Mucosa of rectum (tissue), 2 donors: ENCODE measurements at regions not wholly inside any gene's neighbourhood (a gene's known extent, or its start where the extent isn't known, plus 50 kb on each side); places are given as distances from the start of the nearest gene placed in this dataset.

Source experiments
- H3K27ac ChIP-seq, 2 donors: one replicate each; pipeline ENCODE4 v1.7.0; 2013; ENCODE audit warnings: inconsistent platforms in 2 of 2, low read depth in 2 of 2, low read length in 2 of 2
- H3K27me3 ChIP-seq, 2 donors: one replicate each; pipeline ENCODE4 v1.7.0; 2013; ENCODE audit warnings: low read length in 2 of 2; ENCODE audit not compliant: control insufficient read depth in 2 of 2, insufficient read depth in 2 of 2
- H3K36me3 ChIP-seq, 2 donors: one replicate each; pipeline ENCODE4 v1.7.0; 2013; ENCODE audit warnings: low read length in 2 of 2; ENCODE audit not compliant: control insufficient read depth in 2 of 2, insufficient read depth in 2 of 2
- H3K4me1 ChIP-seq, 2 donors: one replicate each; pipeline ENCODE4 v1.7.0; 2013; ENCODE audit warnings: low read length in 2 of 2, mild to moderate bottlenecking in 1 of 2; ENCODE audit not compliant: control insufficient read depth in 2 of 2, insufficient read depth in 2 of 2
- H3K4me3 ChIP-seq, 2 donors: one replicate each; pipeline ENCODE4 v1.7.0; 2013; ENCODE audit warnings: low read length in 2 of 2
- H3K9ac ChIP-seq, 2 donors: one replicate each; pipeline ENCODE4 v1.7.0; 2013; ENCODE audit warnings: low read length in 2 of 2, low read depth in 1 of 2, mild to moderate bottlenecking in 1 of 2
- H3K9me3 ChIP-seq, 2 donors: one replicate each; pipeline ENCODE4 v1.7.0; 2013; ENCODE audit warnings: low read length in 2 of 2; ENCODE audit not compliant: control insufficient read depth in 2 of 2
- donor health status: healthy.
- donor health status: Normal muscosa, but diverticular disease.

- no peaks in the 10 kb centered on the region for H3K27me3 ChIP-seq
- H3K4me3 ChIP-seq = no peak overlapping the region
- no peaks in the 10 kb centered on the region for H3K9me3 ChIP-seq
- no peak overlapping the region for H3K27ac ChIP-seq
- H3K9ac ChIP-seq = no peak overlapping the region
- H3K36me3 ChIP-seq = no peaks in the 10 kb centered on the region
- H3K4me1 ChIP-seq = no peaks in the 10 kb centered on the region
Measured at GRCh38 chr14:84180336-84180735, 1349.6 kb upstream of the FLRT2 start.

GRCh38 chr14:84181072-84181471, 1348.9 kb upstream of the FLRT2 start:
- H3K4me3 ChIP-seq = no peak overlapping the region
- no peaks in the 10 kb centered on the region for H3K4me1 ChIP-seq
- H3K36me3 ChIP-seq = no peaks in the 10 kb centered on the region
- H3K27me3 ChIP-seq = no peaks in the 10 kb centered on the region
- peaks cover 0 to 3% of the 10 kb centered on the region in 2 donors for H3K9me3 ChIP-seq
- no peak overlapping the region for H3K9ac ChIP-seq
- no peak overlapping the region for H3K27ac ChIP-seq

DNA sequence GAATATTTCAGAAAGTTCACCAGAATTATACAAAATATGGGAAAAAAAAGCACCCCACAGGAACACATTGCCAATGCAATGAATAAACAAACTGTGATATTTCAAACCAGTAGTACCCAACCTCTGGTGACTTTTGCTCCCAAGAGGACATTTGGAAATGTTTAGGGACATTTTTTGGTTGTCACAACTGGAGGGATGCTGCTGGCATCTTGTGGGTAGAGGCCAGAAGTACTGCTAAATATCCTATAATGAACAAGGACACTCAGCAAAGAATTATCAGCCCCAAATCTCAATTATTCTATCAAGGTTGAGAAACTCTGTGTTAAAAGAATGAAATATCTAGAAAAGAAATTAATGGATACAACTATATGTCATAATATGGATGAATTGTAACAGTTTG, 1334.4 kb upstream of the FLRT2 start:
- H3K4me1 ChIP-seq = no peaks in the 10 kb centered on the region
- H3K27me3 ChIP-seq = no peaks in the 10 kb centered on the region

GRCh38 chr14:84197704-84198103, 1332.2 kb upstream of the FLRT2 start:
- Histone ChIP-seq H3K27me3 (no peaks in the 10 kb centered on the region), H3K36me3 (no peaks in the 10 kb centered on the region), H3K27ac (no peak overlapping the region), H3K9ac (no peak overlapping the region), H3K4me3 (no peak overlapping the region), H3K4me1 (no peaks in the 10 kb centered on the region), H3K9me3 (no peaks in the 10 kb centered on the region)

More for the DNA sequence above, 1334.4 kb upstream of the FLRT2 start:
- Histone ChIP-seq H3K27ac (no peak overlapping the region), H3K9ac (no peak overlapping the region), H3K4me3 (no peak overlapping the region), H3K36me3 (no peaks in the 10 kb centered on the region), H3K9me3 (no peaks in the 10 kb centered on the region)

GRCh38 chr14:84202486-84202885, 1327.5 kb upstream of the FLRT2 start:
- no peak overlapping the region for H3K4me3 ChIP-seq

GRCh38 chr14:84203896-84204295, 1326.0 kb upstream of the FLRT2 start:
- Histone ChIP-seq H3K36me3 (no peaks in the 10 kb centered on the region), H3K27ac (no peak overlapping the region), H3K27me3 (no peaks in the 10 kb centered on the region), H3K4me1 (no peaks in the 10 kb centered on the region), H3K4me3 (no peak overlapping the region), H3K9me3 (no peaks in the 10 kb centered on the region), H3K9ac (no peak overlapping the region)

More at GRCh38 chr14:84202486-84202885, 1327.5 kb upstream of the FLRT2 start:
- Histone ChIP-seq H3K27me3 (no peaks in the 10 kb centered on the region), H3K4me1 (no peaks in the 10 kb centered on the region), H3K36me3 (no peaks in the 10 kb centered on the region), H3K9me3 (no peaks in the 10 kb centered on the region), H3K9ac (no peak overlapping the region), H3K27ac (no peak overlapping the region)

- H3K9me3 ChIP-seq = no peaks in the 10 kb centered on the region
- H3K36me3 ChIP-seq = no peaks in the 10 kb centered on the region
- H3K4me1 ChIP-seq = no peaks in the 10 kb centered on the region
- no peak overlapping the region for H3K27ac ChIP-seq
- no peaks in the 10 kb centered on the region for H3K27me3 ChIP-seq
- H3K9ac ChIP-seq = no peak overlapping the region
- no peak overlapping the region for H3K4me3 ChIP-seq
Measured at GRCh38 chr14:84208451-84208850, 1321.5 kb upstream of the FLRT2 start.

- Histone ChIP-seq H3K36me3 (no peaks in the 10 kb centered on the region), H3K4me3 (no peak overlapping the region)
Measured at GRCh38 chr14:84209031-84209430, 1320.9 kb upstream of the FLRT2 start.

DNA sequence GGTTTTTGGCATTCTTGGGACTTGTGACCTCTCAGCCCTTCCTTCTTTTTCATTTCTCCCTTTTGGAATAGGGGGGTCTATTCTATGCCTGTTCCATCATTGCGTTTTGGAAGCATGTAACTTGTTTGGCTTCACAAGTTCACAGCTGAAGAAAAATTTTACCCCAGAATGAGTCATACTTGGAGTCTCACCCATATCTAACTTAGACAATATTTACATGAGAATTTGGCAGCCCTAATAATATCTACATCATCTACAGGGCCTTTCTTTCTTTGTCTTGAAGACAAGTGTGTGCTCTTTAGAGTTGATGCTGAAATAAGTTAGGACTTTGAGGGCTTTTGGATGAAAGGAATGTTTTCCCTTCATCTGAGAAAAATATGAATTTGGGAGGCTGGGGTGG, 1312.9 kb upstream of the FLRT2 start:
- Histone ChIP-seq H3K27ac (no peak overlapping the region), H3K9me3 (no peaks in the 10 kb centered on the region), H3K4me1 (no peaks in the 10 kb centered on the region), H3K9ac (no peak overlapping the region), H3K27me3 (no peaks in the 10 kb centered on the region), H3K36me3 (no peaks in the 10 kb centered on the region), H3K4me3 (no peak overlapping the region)

More at GRCh38 chr14:84209031-84209430, 1320.9 kb upstream of the FLRT2 start:
- H3K27ac ChIP-seq = no peak overlapping the region
- H3K27me3 ChIP-seq = no peaks in the 10 kb centered on the region
- no peaks in the 10 kb centered on the region for H3K9me3 ChIP-seq
- no peaks in the 10 kb centered on the region for H3K4me1 ChIP-seq
- H3K9ac ChIP-seq = no peak overlapping the region

- Histone ChIP-seq H3K27me3 (no peaks in the 10 kb centered on the region), H3K36me3 (no peaks in the 10 kb centered on the region)
Measured at GRCh38 chr14:84225268-84225667, 1304.7 kb upstream of the FLRT2 start.

GRCh38 chr14:84228702-84229101, 1301.2 kb upstream of the FLRT2 start:
- H3K27me3 ChIP-seq = no peaks in the 10 kb centered on the region
- H3K4me1 ChIP-seq = no peaks in the 10 kb centered on the region
- H3K9me3 ChIP-seq = no peaks in the 10 kb centered on the region
- H3K36me3 ChIP-seq = no peaks in the 10 kb centered on the region
- no peak overlapping the region for H3K27ac ChIP-seq
- no peak overlapping the region for H3K9ac ChIP-seq
- no peak overlapping the region for H3K4me3 ChIP-seq

More at GRCh38 chr14:84225268-84225667, 1304.7 kb upstream of the FLRT2 start:
- Histone ChIP-seq H3K9ac (no peak overlapping the region), H3K4me1 (no peaks in the 10 kb centered on the region), H3K4me3 (no peak overlapping the region), H3K27ac (no peak overlapping the region), H3K9me3 (no peaks in the 10 kb centered on the region)
